H1 (cell line): ENCODE measurements at regions not wholly inside any gene's neighbourhood (a gene's known extent, or its start where the extent isn't known, plus 50 kb on each side); places are given as distances from the start of the nearest gene placed in this dataset.

Experiments used
- TF ChIP-seq, protein P1 (sequence below), 3 experiments: IDR thresholded peaks; 1 replicate in 2 of 3; 2 replicates in 1 of 3; pipeline versions ENCODE4 v1.5.1 to v1.6.1; 2011; ENCODE audit warnings: low read length in 3 of 3, mild to moderate bottlenecking in 3 of 3, inconsistent platforms in 2 of 3, low read depth in 1 of 3, moderate library complexity in 1 of 3; ENCODE audit not compliant: insufficient read depth in 1 of 3; ENCODE audit errors: control extremely low read depth in 1 of 3
- TF ChIP-seq, protein P2 (sequence below): IDR thresholded peaks from 2 replicates; pipeline ENCODE4 v1.6.1; 2011; ENCODE audit warnings: low read length, improper control_type of control experiment

DNA sequence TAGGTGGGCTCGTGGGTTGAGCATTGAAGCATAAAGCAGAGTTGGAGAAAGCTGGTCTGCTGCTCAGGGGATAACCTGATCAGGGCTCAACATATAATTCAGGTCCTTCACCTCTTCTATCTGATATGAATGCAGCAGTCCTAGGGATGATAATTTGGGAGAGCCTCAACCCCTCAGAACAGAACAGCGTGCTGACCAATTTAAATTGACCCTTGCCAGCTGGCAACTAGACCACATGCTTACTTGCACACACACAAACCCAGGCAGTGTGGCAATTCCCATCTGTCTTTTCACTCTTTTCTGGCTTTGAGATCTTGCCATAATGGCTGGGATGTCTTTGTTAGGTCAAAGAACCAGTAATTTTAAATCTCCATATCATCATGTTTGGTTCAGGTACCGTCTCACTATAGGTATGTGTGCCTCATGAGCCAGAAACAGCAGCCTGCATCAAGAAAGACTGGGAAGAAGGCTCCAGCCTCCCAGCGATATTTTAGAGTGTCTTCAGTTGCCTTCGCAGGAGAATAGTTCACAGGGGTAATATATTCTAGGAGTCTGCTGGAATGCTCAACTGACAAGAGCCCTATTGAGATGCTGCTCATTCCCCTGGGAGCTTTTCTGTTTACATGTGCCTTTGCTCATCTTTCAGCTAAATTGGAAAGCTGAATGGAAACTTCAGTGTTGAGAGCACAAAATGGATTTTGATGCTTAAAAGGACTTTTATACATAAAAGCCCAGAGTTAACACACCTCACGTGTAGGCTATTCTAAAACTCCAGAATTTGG is 497.6 kb downstream of the RASEF start:
- TF ChIP-seq, protein P1, sequence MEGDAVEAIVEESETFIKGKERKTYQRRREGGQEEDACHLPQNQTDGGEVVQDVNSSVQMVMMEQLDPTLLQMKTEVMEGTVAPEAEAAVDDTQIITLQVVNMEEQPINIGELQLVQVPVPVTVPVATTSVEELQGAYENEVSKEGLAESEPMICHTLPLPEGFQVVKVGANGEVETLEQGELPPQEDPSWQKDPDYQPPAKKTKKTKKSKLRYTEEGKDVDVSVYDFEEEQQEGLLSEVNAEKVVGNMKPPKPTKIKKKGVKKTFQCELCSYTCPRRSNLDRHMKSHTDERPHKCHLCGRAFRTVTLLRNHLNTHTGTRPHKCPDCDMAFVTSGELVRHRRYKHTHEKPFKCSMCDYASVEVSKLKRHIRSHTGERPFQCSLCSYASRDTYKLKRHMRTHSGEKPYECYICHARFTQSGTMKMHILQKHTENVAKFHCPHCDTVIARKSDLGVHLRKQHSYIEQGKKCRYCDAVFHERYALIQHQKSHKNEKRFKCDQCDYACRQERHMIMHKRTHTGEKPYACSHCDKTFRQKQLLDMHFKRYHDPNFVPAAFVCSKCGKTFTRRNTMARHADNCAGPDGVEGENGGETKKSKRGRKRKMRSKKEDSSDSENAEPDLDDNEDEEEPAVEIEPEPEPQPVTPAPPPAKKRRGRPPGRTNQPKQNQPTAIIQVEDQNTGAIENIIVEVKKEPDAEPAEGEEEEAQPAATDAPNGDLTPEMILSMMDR (IDR thresholded peaks at IDR 0.05; ENCODE audit: control extremely low read depth in 1 of 3, insufficient read depth in 1 of 3, low read depth in 1 of 3, low read length in 3 of 3) = no peak
- TF ChIP-seq, protein P2, sequence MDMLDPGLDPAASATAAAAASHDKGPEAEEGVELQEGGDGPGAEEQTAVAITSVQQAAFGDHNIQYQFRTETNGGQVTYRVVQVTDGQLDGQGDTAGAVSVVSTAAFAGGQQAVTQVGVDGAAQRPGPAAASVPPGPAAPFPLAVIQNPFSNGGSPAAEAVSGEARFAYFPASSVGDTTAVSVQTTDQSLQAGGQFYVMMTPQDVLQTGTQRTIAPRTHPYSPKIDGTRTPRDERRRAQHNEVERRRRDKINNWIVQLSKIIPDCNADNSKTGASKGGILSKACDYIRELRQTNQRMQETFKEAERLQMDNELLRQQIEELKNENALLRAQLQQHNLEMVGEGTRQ = no peak
